Stimulated activated CD4-positive, alpha-beta T cell treated with anti-CD3 and anti-CD28 coated beads, Interleukin-12 subunit alpha, Interleukin-12 subunit beta, amount 100 ng/mL, for 24 hours (primary cell): ENCODE measurements at regions not wholly inside any gene's neighbourhood (a gene's known extent, or its start where the extent isn't known, plus 50 kb on each side); places are given as distances from the start of the nearest gene placed in this dataset.
"Not testable (repeated sequence)": the region's sequence is repeated elsewhere in the genome, so short reads cannot be mapped to it uniquely, and the experiment has no call there.

Experiments used
- DNase-seq, 2 experiments: peaks; one replicate each; pipeline ENCODE4 v3.0.0-alpha.2; 2020; ENCODE audit warnings: low read depth in 2 of 2

DNA sequence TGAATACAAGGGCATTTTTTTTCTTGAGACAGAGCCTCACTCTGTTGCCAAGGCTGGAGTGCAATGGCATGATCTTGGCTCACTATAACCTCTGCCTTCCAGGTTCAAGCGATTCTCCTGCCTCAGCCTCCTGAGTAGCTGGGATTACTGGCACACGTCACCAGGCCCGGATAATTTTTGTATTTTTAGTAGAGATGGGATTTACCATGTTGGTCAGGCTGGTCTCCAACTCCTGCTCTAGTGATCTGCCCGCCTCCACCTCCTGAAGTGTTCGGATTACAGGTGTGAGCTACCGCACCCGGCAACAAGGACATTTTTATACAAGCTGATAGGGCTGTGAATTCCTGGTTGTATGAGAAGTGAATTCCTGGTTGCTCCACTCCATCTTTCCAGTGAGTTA, 577.7 kb upstream of the TPTE start:
- DNase-seq = not testable (repeated sequence)

DNA sequence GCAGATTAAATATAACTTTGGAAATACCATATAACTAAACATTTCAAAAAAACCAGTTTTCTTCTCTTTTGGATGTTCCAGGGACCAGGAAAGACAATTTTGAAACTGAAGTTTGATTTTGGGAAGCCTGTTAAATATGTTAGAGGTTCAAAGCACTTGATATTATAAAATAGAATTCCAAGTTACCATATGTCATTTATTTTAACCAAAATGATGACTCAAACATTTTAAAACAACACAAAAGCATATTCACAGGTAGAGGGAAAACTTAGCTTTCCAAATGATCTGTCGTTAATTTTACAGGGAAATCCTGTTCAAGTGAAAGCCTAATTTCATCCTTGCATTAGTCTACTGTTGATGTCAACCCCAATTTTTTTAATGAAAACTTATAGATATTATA, 575.3 kb upstream of the TPTE start:
- not testable (repeated sequence) for DNase-seq

- DNase-seq = not testable (repeated sequence)
Measured at GRCh38 chr21:9949510-9950289, 571.7 kb upstream of the TPTE start.

DNA sequence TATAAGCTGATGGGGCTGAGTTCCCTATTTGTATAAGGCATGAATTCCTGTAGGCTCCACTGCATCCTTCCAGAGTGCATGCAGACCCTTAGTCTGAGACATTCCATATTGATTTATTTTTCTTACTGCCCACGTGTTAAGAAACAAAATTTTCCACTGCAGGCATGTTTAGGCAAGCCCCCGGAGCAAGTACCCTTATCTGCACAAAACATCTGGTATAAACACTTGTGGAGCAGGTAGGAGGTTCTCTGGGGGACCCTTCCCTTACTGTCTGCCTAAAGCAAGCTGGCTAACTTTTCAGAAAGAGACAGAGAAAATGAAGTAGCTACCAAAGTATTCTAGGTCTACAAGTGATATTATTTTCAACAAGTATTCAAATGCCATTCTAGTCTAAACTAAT, 571.0 kb upstream of the TPTE start:
- DNase-seq = not testable (repeated sequence)

DNA sequence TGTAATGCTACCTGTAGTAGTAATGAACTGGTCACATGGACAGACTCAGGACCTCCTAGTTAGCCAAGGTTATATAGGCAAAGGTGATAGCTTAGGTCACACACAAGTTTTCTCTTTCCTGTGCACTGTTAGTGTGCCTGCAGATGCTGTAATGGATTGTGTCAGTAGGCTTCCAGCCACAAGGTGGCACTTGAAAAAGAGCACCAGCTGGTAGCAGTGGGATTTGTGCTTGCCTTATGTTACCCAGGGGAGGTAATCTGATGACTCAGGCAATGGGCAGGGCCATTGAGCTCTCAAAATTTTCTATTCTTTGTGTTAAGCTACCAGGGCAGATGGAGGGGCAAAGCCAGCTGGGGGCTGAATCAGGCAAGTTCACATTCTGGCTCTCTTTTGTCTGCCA, 562.6 kb upstream of the TPTE start:
- DNase-seq = not testable (repeated sequence)

- not testable (repeated sequence) for DNase-seq
Measured at GRCh38 chr21:9959220-9959964, 562.0 kb upstream of the TPTE start.

DNA sequence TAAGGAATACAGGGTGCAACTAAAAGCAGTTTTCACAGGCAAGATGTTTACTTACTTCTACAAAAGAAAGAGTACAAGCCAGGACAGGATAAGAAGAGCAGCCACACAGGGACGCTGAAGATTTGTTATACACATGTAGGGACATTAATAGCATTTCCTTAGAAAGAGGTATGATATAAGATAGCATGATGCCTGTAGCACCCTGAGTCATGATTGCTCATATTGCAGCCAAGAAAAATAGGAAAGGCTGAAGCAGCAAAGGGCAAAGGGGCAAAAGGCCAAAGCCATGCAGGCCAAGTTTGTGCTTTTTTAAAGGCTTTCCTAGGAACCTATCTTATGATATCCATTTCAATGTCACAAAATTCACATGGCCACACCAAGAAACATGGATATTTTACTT, 552.0 kb upstream of the TPTE start:
- not testable (repeated sequence) for DNase-seq

DNA sequence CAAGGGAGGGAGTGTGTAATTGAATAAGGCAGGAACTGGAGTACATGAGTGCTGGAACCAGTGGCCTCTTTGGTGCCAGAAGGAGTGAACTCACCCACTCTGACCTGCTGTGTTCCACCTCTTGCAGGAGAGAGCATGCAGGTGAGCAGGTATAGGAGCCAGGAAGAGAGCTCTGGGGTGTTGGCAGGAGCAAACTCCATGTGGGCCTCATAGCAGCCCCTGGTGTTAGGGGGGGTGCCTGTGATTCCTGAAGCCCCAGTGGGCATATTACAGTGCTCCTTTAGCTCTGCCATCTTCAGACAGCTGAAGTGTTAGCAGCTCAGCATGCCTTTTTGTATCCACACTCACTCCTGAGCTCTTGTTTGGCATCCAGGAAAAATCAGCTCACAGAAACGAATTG, 549.4 kb upstream of the TPTE start:
- DNase-seq = not testable (repeated sequence)

- not testable (repeated sequence) for DNase-seq
Measured at GRCh38 chr21:9978371-9978770, 543.0 kb upstream of the TPTE start.

GRCh38 chr21:9997507-9997906, 523.9 kb upstream of the TPTE start:
- DNase-seq = not testable (repeated sequence)

DNA sequence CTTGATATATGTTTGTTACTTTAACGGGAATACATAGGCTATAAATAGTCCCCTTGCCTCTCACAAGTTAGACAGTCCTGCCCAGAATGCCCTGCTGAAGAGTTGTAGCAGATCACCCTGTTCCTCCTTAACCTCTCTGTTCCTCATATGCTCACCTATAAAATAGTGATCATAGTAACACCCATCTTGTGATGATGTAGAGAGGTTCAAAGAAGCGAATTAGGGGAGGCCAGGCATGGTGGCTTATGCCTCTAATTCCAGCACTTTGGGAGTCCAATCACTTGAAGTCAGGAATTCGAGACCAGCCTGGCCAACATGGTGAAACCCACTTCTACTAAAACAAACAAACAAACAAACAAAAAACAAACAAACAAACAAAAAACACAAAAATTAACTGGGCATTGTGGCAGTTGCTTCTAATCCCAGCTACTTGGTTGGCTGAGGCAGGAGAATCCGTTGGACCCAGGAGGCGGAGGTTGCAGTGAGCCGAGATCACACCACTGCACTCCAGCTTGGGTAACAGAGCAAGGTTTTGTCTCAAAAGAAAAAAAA, 518.5 kb upstream of the TPTE start:
- DNase-seq = not testable (repeated sequence)

DNA sequence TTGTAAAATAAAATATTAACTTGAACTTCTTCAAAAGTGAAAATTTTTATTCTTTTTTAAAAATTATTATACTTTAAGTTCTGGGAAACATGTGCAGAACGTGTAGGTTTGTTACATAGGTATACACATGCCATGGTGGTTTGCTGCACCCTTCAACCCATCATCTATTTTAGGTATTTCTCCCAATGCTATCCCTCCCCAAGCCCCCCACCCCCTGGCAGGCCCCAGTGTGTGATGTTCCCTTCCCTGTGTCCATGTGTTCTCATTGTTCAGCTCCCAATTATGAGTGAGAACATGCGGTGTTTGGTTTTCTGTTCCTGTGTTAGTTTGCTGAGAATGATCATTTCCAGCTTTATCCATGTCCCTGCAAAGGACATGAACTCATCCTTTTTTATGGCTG, 515.6 kb upstream of the TPTE start:
- not testable (repeated sequence) for DNase-seq

- not testable (repeated sequence) for DNase-seq
Measured at GRCh38 chr21:10016991-10017390, 504.4 kb upstream of the TPTE start.

DNA sequence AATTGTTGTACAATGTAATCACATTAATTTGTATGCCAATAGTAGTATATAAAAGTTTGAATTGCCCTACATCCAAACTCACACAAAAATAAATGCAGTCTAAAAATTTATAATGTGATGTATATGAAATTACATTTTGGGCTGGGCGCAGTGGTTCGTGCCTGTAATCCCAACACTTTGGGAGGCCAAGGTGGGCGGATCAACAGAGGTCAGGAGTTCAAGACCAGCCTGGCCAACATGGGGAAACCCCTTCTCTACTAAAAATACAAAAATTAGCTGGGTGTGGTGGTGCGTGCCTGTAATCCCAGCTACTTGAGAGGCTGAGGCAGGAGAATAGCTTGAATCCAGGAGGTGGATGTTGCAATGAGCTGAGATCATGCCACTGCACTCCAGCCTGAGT, 503.6 kb upstream of the TPTE start:
- DNase-seq = not testable (repeated sequence)

GRCh38 chr21:10021462-10021861, 499.9 kb upstream of the TPTE start:
- not testable (repeated sequence) for DNase-seq

DNA sequence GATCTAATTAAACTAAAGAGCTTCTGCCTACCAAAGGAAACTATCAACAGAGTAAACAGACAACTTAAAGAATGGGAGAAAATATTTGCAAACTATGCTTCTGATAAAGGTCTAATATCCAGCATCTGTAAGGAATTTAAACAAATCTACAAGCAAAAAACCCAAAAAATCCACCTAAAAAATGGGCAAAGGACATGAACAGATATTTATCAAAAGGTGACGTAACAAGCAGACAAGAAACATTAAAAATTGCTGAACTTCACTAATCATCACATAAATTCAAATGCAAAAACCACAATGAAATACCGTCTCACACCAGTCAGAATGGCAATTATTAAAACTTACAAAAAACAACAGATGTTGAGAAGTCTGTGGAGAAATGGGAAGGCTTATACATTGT, 498.6 kb upstream of the TPTE start:
- not testable (repeated sequence) for DNase-seq
